ENCODE measurements at regions not wholly inside any gene's neighbourhood (a gene's known extent, or its start where the extent isn't known, plus 50 kb on each side); places are given as distances from the start of the nearest gene placed in this dataset.

DNA sequence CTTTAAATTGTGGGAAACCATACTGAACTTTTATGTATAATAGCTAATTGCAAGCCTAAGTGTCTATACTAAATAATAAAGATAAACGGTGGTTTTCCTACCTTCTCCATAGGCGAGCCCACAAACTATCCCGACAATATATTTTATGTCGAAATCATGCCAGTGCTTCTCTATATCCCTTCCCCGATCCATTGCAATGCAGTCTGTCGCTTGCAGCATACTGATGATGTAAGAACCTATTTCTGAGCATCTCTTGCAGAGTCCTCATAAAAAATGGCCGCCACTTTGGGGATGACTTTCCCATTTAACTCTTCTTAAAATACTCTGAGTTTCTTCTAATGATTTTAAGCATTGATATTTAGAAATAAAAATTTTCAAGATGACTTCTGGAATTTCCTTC, 58.1 kb upstream of the TLR3 start:
- no peak for FAIRE-seq
- no peak overlapping the region for H3K27ac ChIP-seq (ENCODE audit: control insufficient read depth, insufficient read depth, low read length)
- H3K4me2 ChIP-seq (ENCODE audit: control insufficient read depth, extremely low read depth, insufficient read depth, low read depth, low read length), result no peak overlapping the region
- dilution Hi-C loops (cut with MboI; ENCODE audit: extremely low pct_ligation_motif_present, low sequenced_read_pairs), result loop anchor here (25.0 kb wide), 1 partner anchor 374 kb away; no protein-coding TSS in a partner anchor
- no peaks in the 10 kb centered on the region for H3K9me1 ChIP-seq (ENCODE audit: control insufficient read depth, extremely low read depth, insufficient read depth, low read length)
- no peaks in the 10 kb centered on the region for H3K4me1 ChIP-seq (ENCODE audit: control insufficient read depth, extremely low read depth, insufficient read depth, low read length)
- H3K27me3 ChIP-seq (ENCODE audit: control insufficient read depth, extremely low read depth, insufficient read depth, low read length), result no peaks in the 10 kb centered on the region
- no peak overlapping the region for H2AFZ ChIP-seq (ENCODE audit: control insufficient read depth, low read length)
- TF ChIP-seq EZH2 (IDR thresholded peaks at IDR 0.05; ENCODE audit: low read length), result no peak
- TF ChIP-seq, protein P1, sequence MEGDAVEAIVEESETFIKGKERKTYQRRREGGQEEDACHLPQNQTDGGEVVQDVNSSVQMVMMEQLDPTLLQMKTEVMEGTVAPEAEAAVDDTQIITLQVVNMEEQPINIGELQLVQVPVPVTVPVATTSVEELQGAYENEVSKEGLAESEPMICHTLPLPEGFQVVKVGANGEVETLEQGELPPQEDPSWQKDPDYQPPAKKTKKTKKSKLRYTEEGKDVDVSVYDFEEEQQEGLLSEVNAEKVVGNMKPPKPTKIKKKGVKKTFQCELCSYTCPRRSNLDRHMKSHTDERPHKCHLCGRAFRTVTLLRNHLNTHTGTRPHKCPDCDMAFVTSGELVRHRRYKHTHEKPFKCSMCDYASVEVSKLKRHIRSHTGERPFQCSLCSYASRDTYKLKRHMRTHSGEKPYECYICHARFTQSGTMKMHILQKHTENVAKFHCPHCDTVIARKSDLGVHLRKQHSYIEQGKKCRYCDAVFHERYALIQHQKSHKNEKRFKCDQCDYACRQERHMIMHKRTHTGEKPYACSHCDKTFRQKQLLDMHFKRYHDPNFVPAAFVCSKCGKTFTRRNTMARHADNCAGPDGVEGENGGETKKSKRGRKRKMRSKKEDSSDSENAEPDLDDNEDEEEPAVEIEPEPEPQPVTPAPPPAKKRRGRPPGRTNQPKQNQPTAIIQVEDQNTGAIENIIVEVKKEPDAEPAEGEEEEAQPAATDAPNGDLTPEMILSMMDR (optimal IDR thresholded peaks at IDR 0.05 in 1 of 3, IDR thresholded peaks at IDR 0.05 in 1 of 3, conservative IDR thresholded peaks at IDR 0.05 in 1 of 3; ENCODE audit: extremely low read depth in 1 of 3, insufficient read depth in 2 of 3, low read length in 3 of 3), result no peak
- H4K20me1 ChIP-seq (ENCODE audit: control insufficient read depth, extremely low read depth, insufficient read depth, low read length), result no peaks in the 10 kb centered on the region
- no peaks in the 10 kb centered on the region for H3K36me3 ChIP-seq (ENCODE audit: control insufficient read depth in 2 of 2, extremely low read depth in 1 of 2, insufficient read depth in 2 of 2, low read length in 2 of 2)
- no peaks in the 10 kb centered on the region for H3K9me3 ChIP-seq (ENCODE audit: control insufficient read depth, low read depth, low read length)
- H3K4me3 ChIP-seq (ENCODE audit: control insufficient read depth in 2 of 3, extremely low read depth in 1 of 3, insufficient read depth in 2 of 3, low read depth in 1 of 3, low read length in 3 of 3), result no peak overlapping the region
- H3K9ac ChIP-seq (ENCODE audit: control insufficient read depth, extremely low read depth, insufficient read depth, low read length), result no peak overlapping the region
- DNase-seq (ENCODE audit: low read depth, low spot score), result no peak
- H3K79me2 ChIP-seq (ENCODE audit: control insufficient read depth, insufficient read depth, low read length), result no peaks in the 10 kb centered on the region

DNA sequence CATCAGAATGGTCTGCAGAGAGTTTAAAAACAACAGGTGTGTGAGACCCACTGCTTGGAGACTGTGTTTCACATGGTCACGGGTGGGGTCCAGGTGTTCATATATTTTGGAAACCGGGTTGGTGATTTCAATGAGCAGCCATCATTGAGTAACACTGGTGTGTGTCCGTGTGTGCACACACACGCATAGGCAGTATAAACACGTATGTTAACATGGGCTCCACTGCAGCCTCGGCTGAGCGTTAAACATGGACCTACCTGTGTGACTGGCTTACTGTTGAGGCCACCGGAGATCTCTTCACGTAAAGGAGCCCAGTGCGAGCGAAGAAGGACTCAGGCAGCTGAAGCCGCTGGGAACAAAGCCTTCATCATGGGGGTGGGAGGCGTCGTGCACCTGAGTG, 56.9 kb upstream of the TLR3 start:
- FAIRE-seq, result no peak
- Histone ChIP-seq H3K4me2 (ENCODE audit: control insufficient read depth, extremely low read depth, insufficient read depth, low read depth, low read length) (no peak overlapping the region), H3K9me1 (ENCODE audit: control insufficient read depth, extremely low read depth, insufficient read depth, low read length) (no peaks in the 10 kb centered on the region), H3K79me2 (ENCODE audit: control insufficient read depth, insufficient read depth, low read length) (no peaks in the 10 kb centered on the region), H3K9ac (ENCODE audit: control insufficient read depth, extremely low read depth, insufficient read depth, low read length) (no peak overlapping the region), H3K4me3 (ENCODE audit: control insufficient read depth in 2 of 3, extremely low read depth in 1 of 3, insufficient read depth in 2 of 3, low read depth in 1 of 3, low read length in 3 of 3) (no peak overlapping the region), H3K36me3 (ENCODE audit: control insufficient read depth in 2 of 2, extremely low read depth in 1 of 2, insufficient read depth in 2 of 2, low read length in 2 of 2) (no peaks in the 10 kb centered on the region), H3K9me3 (ENCODE audit: control insufficient read depth, low read depth, low read length) (no peaks in the 10 kb centered on the region), H3K27ac (ENCODE audit: control insufficient read depth, insufficient read depth, low read length) (no peak overlapping the region), H4K20me1 (ENCODE audit: control insufficient read depth, extremely low read depth, insufficient read depth, low read length) (no peaks in the 10 kb centered on the region), H3K27me3 (ENCODE audit: control insufficient read depth, extremely low read depth, insufficient read depth, low read length) (no peaks in the 10 kb centered on the region), H3K4me1 (ENCODE audit: control insufficient read depth, extremely low read depth, insufficient read depth, low read length) (no peaks in the 10 kb centered on the region), H2AFZ (ENCODE audit: control insufficient read depth, low read length) (no peak overlapping the region)
- dilution Hi-C loops (cut with MboI; ENCODE audit: extremely low pct_ligation_motif_present, low sequenced_read_pairs), result loop anchor here (25.0 kb wide), 1 partner anchor 375 kb away; no protein-coding TSS in a partner anchor
- TF ChIP-seq, protein P1 (optimal IDR thresholded peaks at IDR 0.05 in 1 of 3, IDR thresholded peaks at IDR 0.05 in 1 of 3, conservative IDR thresholded peaks at IDR 0.05 in 1 of 3; ENCODE audit: extremely low read depth in 1 of 3, insufficient read depth in 2 of 3, low read length in 3 of 3), result no peak
- no peak for TF ChIP-seq EZH2 (IDR thresholded peaks at IDR 0.05; ENCODE audit: low read length)
- DNase-seq (ENCODE audit: low read depth, low spot score), result no peak
